ENCODE measurements at regions not wholly inside any gene's neighbourhood (a gene's known extent, or its start where the extent isn't known, plus 50 kb on each side); places are given as distances from the start of the nearest gene placed in this dataset.
A peak's percentile ranks its signal among the peaks of the same experiment; 100 is the strongest.

- Histone ChIP-seq H3K9ac (ENCODE audit: low read depth, low read length) (no peak overlapping the region), H3K4me3 (ENCODE audit: low read depth in 1 of 2, low read length in 2 of 2) (no peak overlapping the region), H3K4me1 (ENCODE audit: insufficient read depth, low read length) (no peaks in the 10 kb centered on the region), H3K79me2 (ENCODE audit: insufficient read depth, low read length) (no peaks in the 10 kb centered on the region), H3K9me3 (ENCODE audit: insufficient read depth, low read length, severe bottlenecking) (no peaks in the 10 kb centered on the region), H4K20me1 (ENCODE audit: insufficient read depth, low read length) (no peaks in the 10 kb centered on the region), H3K4me2 (ENCODE audit: insufficient read depth, low read length) (no peak overlapping the region), H3K27me3 (ENCODE audit: insufficient read depth, low read length, poor library complexity) (peaks cover 3% of the 10 kb centered on the region), H3K36me3 (ENCODE audit: insufficient read depth, low read length) (no peaks in the 10 kb centered on the region), H2AFZ (ENCODE audit: low read depth, low read length) (no peak overlapping the region), H3K27ac (ENCODE audit: low read length) (no peak overlapping the region)
- DNase-seq = no peak
- TF ChIP-seq EZH2 (IDR thresholded peaks at IDR 0.05; ENCODE audit: borderline replicate concordance, low read depth, low read length, severe bottlenecking) (no peak), CTCF (IDR thresholded peaks at IDR 0.05; ENCODE audit: borderline replicate concordance, extremely low read depth, low read length, poor library complexity, severe bottlenecking) (no peak)
- ATAC-seq (ENCODE audit: insufficient read depth, low read depth) = peak; percentile 27; the same call in 1 of the 3 replicates
These were observed 264.2 kb downstream of the SS18 start for GRCh38 chr18:25825979-25826776.

- Histone ChIP-seq H3K27me3 (ENCODE audit: insufficient read depth, low read length, poor library complexity) (peaks cover 6% of the 10 kb centered on the region), H3K27ac (ENCODE audit: low read length) (no peak overlapping the region), H3K79me2 (ENCODE audit: insufficient read depth, low read length) (no peaks in the 10 kb centered on the region), H4K20me1 (ENCODE audit: insufficient read depth, low read length) (no peaks in the 10 kb centered on the region), H3K9ac (ENCODE audit: low read depth, low read length) (no peak overlapping the region), H3K4me1 (ENCODE audit: insufficient read depth, low read length) (no peaks in the 10 kb centered on the region), H3K4me3 (ENCODE audit: low read depth in 1 of 2, low read length in 2 of 2) (no peak overlapping the region), H3K36me3 (ENCODE audit: insufficient read depth, low read length) (no peaks in the 10 kb centered on the region), H2AFZ (ENCODE audit: low read depth, low read length) (no peak overlapping the region), H3K9me3 (ENCODE audit: insufficient read depth, low read length, severe bottlenecking) (no peaks in the 10 kb centered on the region), H3K4me2 (ENCODE audit: insufficient read depth, low read length) (no peak overlapping the region)
- TF ChIP-seq CTCF (IDR thresholded peaks at IDR 0.05; ENCODE audit: borderline replicate concordance, extremely low read depth, low read length, poor library complexity, severe bottlenecking) (no peak), EZH2 (IDR thresholded peaks at IDR 0.05; ENCODE audit: borderline replicate concordance, low read depth, low read length, severe bottlenecking) (no peak)
- no peak for ATAC-seq (ENCODE audit: insufficient read depth, low read depth)
- DNase-seq = no peak
These were observed 265.4 kb downstream of the SS18 start for GRCh38 chr18:25825056-25825455.

DNA sequence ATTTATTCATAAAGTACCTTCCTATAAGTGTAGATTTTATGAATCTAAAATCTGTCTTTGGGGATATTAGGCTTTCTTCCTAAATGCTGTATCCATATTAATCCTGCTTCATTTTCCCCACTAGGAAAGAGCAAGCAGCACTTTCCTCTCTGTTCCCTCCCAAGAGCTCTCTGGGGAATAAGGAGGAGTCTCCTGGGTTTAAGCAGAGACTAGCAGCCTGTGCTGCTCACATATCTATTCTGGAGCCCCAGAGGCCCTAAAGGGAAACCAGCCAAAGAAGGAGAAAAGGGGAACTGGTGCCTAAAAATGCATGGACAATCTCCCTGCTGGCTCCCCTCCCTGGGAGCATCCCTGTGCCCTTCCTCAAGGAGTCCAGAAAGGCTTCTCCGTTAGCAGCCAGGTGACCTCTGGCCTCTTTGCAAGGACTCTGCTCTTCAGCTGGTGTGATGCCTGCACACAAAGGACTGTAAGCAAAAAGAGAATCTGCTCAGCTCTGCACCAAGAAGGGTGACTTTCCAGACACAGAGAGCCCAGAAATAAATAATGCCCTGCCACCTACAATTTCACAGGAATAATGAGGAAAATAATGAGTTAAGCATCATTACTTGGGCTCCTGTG lies 270.6 kb downstream of the SS18 start:
- no peaks in the 10 kb centered on the region for H3K36me3 ChIP-seq (ENCODE audit: insufficient read depth, low read length)
- H3K27ac ChIP-seq (ENCODE audit: low read length) = no peak overlapping the region
- TF ChIP-seq EZH2 (IDR thresholded peaks at IDR 0.05; ENCODE audit: borderline replicate concordance, low read depth, low read length, severe bottlenecking) (no peak), CTCF (IDR thresholded peaks at IDR 0.05; ENCODE audit: borderline replicate concordance, extremely low read depth, low read length, poor library complexity, severe bottlenecking) (no peak)
- H3K79me2 ChIP-seq (ENCODE audit: insufficient read depth, low read length) = no peaks in the 10 kb centered on the region
- DNase-seq = no peak
- H3K4me2 ChIP-seq (ENCODE audit: insufficient read depth, low read length) = no peak overlapping the region
- H3K4me1 ChIP-seq (ENCODE audit: insufficient read depth, low read length) = no peaks in the 10 kb centered on the region
- H3K9me3 ChIP-seq (ENCODE audit: insufficient read depth, low read length, severe bottlenecking) = no peaks in the 10 kb centered on the region
- no peak overlapping the region for H2AFZ ChIP-seq (ENCODE audit: low read depth, low read length)
- no peak overlapping the region for H3K4me3 ChIP-seq (ENCODE audit: low read depth in 1 of 2, low read length in 2 of 2)
- no peak overlapping the region for H3K9ac ChIP-seq (ENCODE audit: low read depth, low read length)
- no peaks in the 10 kb centered on the region for H4K20me1 ChIP-seq (ENCODE audit: insufficient read depth, low read length)
- peaks cover 6% of the 10 kb centered on the region for H3K27me3 ChIP-seq (ENCODE audit: insufficient read depth, low read length, poor library complexity)
- ATAC-seq (ENCODE audit: insufficient read depth, low read depth) = no peak
